GM12875 (cell line): ENCODE measurements at regions not wholly inside any gene's neighbourhood (a gene's known extent, or its start where the extent isn't known, plus 50 kb on each side); places are given as distances from the start of the nearest gene placed in this dataset.

Experiments used
- H3K4me3 ChIP-seq: one replicate; pipeline ENCODE4 v1.5.1; 2011; ENCODE audit warnings: low read depth, low read length, control low read depth
- CTCF ChIP-seq: IDR thresholded peaks from 2 replicates; pipeline ENCODE4 v1.5.1; 2011; ENCODE audit warnings: low read depth, mild to moderate bottlenecking, control low read depth, inconsistent platforms, low read length, moderate library complexity, borderline replicate concordance; ENCODE audit not compliant: insufficient read depth

DNA sequence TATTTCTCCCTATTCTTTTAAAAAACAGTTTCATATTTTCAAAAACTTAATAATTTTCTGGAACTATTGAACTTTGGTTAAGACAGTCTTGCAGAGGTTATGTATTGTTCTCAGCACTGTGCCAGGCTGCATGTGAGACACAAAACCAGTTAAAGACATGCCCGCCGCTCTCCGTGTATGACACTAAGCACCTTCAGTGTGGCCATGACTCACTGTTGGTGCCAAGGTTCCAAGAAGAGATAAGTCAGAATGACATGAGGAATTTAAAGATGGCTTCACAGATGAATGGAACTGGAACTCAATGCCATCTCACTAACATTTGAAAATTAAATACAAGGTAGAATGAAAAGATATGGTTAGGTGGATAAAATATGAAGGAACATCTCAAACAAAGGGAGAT, 525.5 kb upstream of the ZFP42 start:
- H3K4me3 ChIP-seq = no peak overlapping the region
- no peak for TF ChIP-seq CTCF

- TF ChIP-seq CTCF = no peak
- H3K4me3 ChIP-seq = no peak overlapping the region
Measured at GRCh38 chr4:187474238-187474637, 521.3 kb upstream of the ZFP42 start.

GRCh38 chr4:187475901-187476300, 519.7 kb upstream of the ZFP42 start:
- TF ChIP-seq CTCF = no peak
- no peak overlapping the region for H3K4me3 ChIP-seq

DNA sequence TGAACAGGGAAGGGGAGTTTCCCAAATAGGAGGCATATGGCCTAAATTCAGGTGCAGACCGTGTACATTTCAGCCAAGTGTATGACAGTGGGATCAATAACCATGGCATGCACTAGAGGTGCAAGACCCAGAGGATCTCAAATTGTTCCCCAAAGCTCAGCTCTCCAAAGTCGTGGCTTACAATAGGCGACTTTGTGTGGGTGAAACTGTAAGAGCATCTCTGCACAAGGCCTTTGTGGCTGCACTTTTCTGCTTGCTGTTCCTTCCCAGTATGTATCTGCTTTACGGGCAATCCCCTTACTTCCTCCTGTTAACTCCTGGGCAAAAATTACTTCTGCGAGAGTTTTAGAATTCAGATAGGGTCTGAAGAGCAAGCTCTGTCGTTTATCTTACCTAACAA, 518.3 kb upstream of the ZFP42 start:
- no peak overlapping the region for H3K4me3 ChIP-seq
- TF ChIP-seq CTCF = no peak

DNA sequence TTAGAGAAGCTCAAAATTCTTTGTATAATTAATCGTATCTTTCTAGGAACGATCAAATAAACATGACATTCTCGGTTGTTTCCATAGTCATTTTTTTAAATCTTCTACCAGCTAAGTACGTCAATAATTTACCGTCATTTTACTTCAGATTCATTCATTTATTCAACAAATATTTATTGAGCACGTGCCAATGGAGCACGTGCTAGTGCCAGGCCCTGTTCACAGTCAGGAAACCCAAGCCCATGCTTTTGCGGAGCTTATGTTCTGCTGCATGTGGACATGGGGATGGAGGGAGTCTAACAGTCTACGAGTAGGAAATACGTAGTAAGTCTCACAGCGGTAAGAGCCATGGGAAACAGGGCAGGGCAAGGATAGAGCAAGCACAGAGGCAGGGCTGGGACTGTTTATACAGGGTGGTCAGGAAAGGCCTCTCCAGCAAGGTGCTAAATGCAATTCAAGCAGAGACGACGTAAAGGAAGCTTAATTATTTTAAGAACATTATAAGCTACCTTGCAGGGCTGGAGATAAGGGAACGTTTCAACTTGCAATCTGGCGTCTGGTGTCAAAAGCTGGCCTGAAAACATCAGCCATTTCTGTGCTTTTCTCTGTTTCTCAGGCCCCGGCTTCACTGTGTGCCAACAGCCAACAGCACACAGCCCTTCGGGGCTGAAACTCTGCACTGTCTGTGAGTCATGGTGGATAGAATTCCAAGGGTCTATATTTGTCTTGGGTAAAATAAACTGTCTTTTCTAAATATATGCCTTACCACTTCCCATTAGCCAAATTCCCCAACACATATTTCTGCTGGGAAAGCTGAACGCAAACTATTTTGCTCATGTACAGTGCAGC, 517.1 kb upstream of the ZFP42 start:
- H3K4me3 ChIP-seq = no peak overlapping the region
- no peak for TF ChIP-seq CTCF

GRCh38 chr4:187479511-187479910, 516.1 kb upstream of the ZFP42 start:
- TF ChIP-seq CTCF = no peak
- no peak overlapping the region for H3K4me3 ChIP-seq
